ENCODE measurements at regions not wholly inside any gene's neighbourhood (a gene's known extent, or its start where the extent isn't known, plus 50 kb on each side); places are given as distances from the start of the nearest gene placed in this dataset.
"Not testable (repeated sequence)": the region's sequence is repeated elsewhere in the genome, so short reads cannot be mapped to it uniquely, and the experiment has no call there.

DNA sequence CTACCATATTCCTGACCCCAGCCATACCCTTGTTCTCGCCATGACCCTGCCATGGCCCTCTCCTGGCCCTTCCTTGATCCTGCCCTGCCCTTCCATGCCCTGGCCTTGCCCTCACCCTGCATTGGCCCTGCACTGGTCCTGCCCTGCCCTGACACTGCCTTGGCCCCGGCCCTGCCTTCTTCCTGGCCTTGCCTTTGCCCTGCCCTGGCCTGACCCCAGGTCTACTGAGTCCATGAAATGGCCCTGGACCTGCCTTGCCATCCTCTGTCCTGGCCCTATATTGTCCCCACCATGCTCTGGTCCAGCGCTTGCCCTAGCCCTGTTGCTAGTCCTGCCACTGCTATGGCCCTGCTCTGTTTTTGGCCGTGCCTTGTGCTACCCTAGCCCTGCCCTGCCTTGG is 536.1 kb downstream of the FOXD4L6 start:
- DNase-seq (ENCODE audit: low spot score); intact Hi-C loops (cut with micrococcal nuclease); H3K4me3 Mint-ChIP-seq (ENCODE audit: low read depth); H3K27me3 Mint-ChIP-seq (ENCODE audit: low read depth); H3K36me3 Mint-ChIP-seq (ENCODE audit: low read depth); H3K27ac Mint-ChIP-seq; H3K4me1 Mint-ChIP-seq (ENCODE audit: low read depth): not testable (repeated sequence)
- peaks cover 12% of the 10 kb centered on the region for H3K9me3 Mint-ChIP-seq

DNA sequence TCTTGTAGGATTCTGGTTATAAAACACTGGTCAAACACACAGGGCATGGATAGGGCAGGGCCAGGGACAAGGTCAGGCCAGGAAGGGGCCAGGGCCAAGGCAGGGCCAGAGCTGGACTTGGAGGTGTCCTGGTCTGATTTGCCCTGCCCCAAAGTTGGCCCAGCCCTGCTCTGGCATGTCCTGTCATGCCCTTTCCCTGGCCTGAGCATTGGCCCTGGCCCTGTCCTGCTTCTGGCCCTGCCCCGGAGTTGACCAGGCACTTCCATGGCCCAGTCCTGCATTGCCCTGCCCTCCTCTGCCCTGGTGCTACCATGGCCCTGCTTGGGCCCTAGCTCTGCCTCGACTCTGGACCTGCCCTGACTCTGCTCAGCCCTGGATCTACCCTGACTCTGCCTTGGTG is 536.6 kb downstream of the FOXD4L6 start:
- H3K9me3 Mint-ChIP-seq = peaks cover 12% of the 10 kb centered on the region
- H3K27ac Mint-ChIP-seq; H3K27me3 Mint-ChIP-seq (ENCODE audit: low read depth); intact Hi-C loops (cut with micrococcal nuclease); DNase-seq (ENCODE audit: low spot score); H3K4me1 Mint-ChIP-seq (ENCODE audit: low read depth); H3K4me3 Mint-ChIP-seq (ENCODE audit: low read depth); H3K36me3 Mint-ChIP-seq (ENCODE audit: low read depth): not testable (repeated sequence)

DNA sequence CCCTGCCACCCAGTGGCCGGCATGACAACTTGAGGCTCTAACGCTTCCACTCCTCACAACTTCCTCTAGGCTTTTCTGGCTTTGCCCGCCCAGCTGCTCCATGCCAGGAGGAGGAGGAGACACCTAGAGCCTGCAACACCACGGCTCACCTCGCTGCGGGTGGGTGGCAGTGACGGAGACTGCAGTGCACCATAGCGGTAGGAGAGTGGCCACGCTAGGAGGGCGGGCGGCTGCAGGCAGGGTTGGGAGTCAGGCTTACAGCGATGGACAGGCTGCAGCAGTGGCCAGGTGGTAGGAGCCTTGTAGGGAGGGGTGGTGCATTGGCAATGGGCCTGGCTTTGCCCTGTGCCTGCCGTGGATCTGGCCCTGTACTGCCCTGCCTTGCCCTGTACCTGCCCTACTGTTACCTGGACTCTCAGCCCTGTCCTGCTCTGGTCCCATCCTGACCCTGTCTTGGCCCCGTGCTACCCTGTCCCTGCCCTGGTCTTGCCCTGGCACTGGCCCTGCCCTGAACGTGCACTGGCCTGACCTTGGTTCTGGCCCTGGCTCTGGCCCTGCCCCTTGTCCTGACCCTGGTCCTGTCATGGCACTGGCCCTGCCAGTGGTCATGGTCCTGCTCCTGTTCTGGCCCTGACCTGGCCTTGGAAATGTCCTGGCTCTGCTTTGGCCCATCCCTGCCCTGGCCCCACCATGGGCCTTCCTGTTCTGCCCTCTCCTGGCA is 540.8 kb downstream of the FOXD4L6 start:
- intact Hi-C loops (cut with micrococcal nuclease); H3K27me3 Mint-ChIP-seq (ENCODE audit: low read depth); H3K27ac Mint-ChIP-seq; H3K4me1 Mint-ChIP-seq (ENCODE audit: low read depth); H3K4me3 Mint-ChIP-seq (ENCODE audit: low read depth); DNase-seq (ENCODE audit: low spot score); H3K36me3 Mint-ChIP-seq (ENCODE audit: low read depth); H3K9me3 Mint-ChIP-seq: not testable (repeated sequence)

- DNase-seq (ENCODE audit: low spot score); intact Hi-C loops (cut with micrococcal nuclease): not testable (repeated sequence)
These were observed 544.4 kb downstream of the FOXD4L6 start for GRCh38 chr9:40584039-40584438.

DNA sequence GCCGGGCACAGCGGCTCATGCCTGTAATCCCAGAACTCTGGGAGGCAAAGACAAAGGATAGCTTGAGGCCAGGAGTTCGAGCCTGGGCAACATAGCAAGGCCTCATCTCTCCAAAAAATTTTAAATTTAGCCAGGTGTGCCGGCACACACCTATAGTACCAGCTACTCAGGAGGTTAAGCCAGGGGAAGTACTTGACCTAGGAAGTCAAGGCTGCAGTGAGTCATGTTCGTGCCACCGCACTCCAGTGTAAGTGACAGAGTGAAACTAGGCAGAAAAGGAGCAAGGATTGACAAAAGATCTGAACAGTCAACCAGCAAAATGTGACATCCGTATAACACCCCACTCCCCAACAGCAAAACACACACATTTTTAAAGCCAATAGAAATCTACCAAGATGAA is 545.3 kb downstream of the FOXD4L6 start:
- H3K27ac Mint-ChIP-seq; intact Hi-C loops (cut with micrococcal nuclease); DNase-seq (ENCODE audit: low spot score); H3K4me1 Mint-ChIP-seq (ENCODE audit: low read depth); H3K36me3 Mint-ChIP-seq (ENCODE audit: low read depth); H3K27me3 Mint-ChIP-seq (ENCODE audit: low read depth); H3K9me3 Mint-ChIP-seq: not testable (repeated sequence)
- H3K4me3 Mint-ChIP-seq (ENCODE audit: low read depth) = peak overlapping the region; percentile 42

More at GRCh38 chr9:40584039-40584438, 544.4 kb downstream of the FOXD4L6 start:
- not testable (repeated sequence) for H3K27ac Mint-ChIP-seq; H3K4me1 Mint-ChIP-seq (ENCODE audit: low read depth); H3K9me3 Mint-ChIP-seq; H3K4me3 Mint-ChIP-seq (ENCODE audit: low read depth); H3K36me3 Mint-ChIP-seq (ENCODE audit: low read depth); H3K27me3 Mint-ChIP-seq (ENCODE audit: low read depth)

- DNase-seq (ENCODE audit: low spot score); H3K4me3 Mint-ChIP-seq (ENCODE audit: low read depth); H3K27ac Mint-ChIP-seq; H3K9me3 Mint-ChIP-seq; H3K4me1 Mint-ChIP-seq (ENCODE audit: low read depth); intact Hi-C loops (cut with micrococcal nuclease); H3K27me3 Mint-ChIP-seq (ENCODE audit: low read depth); H3K36me3 Mint-ChIP-seq (ENCODE audit: low read depth): not testable (repeated sequence)
These were observed 549.6 kb downstream of the FOXD4L6 start for GRCh38 chr9:40578908-40579307.

Measured in activated T-helper 2 cell treated with anti-CD3 and anti-CD28 coated beads, Interferon-gamma antibody, Interleukin-2, Interleukin-4, amounts not matched to agents 10 μg/mL and 5 μg/mL and 100 μg/mL, durations not matched to agents 14 hours and 24 hours and 36 hours (primary cell).